ENCODE measurements at regions not wholly inside any gene's neighbourhood (a gene's known extent, or its start where the extent isn't known, plus 50 kb on each side); places are given as distances from the start of the nearest gene placed in this dataset.
"Not testable (repeated sequence)": the region's sequence is repeated elsewhere in the genome, so short reads cannot be mapped to it uniquely, and the experiment has no call there.

- DNase-seq (ENCODE audit: extremely low spot score, unreplicated experiment): no peak
- H3K27me3 Mint-ChIP-seq: no peaks in the 10 kb centered on the region
These were observed 106.7 kb downstream of the RAP2A start for GRCh38 chr13:97540696-97541095.

GRCh38 chr13:97542102-97542685, 108.2 kb downstream of the RAP2A start:
- Mint-ChIP-seq H3K36me3 (no peaks in the 10 kb centered on the region), H3K4me3 (no peak overlapping the region), H3K27ac (no peak overlapping the region), H3K27me3 (peaks cover 3% of the 10 kb centered on the region), H3K4me1 (ENCODE audit: unreplicated experiment) (no peaks in the 10 kb centered on the region), H3K9me3 (no peaks in the 10 kb centered on the region)
- DNase-seq (ENCODE audit: extremely low spot score, unreplicated experiment): no peak
- TF ChIP-seq, protein P1, sequence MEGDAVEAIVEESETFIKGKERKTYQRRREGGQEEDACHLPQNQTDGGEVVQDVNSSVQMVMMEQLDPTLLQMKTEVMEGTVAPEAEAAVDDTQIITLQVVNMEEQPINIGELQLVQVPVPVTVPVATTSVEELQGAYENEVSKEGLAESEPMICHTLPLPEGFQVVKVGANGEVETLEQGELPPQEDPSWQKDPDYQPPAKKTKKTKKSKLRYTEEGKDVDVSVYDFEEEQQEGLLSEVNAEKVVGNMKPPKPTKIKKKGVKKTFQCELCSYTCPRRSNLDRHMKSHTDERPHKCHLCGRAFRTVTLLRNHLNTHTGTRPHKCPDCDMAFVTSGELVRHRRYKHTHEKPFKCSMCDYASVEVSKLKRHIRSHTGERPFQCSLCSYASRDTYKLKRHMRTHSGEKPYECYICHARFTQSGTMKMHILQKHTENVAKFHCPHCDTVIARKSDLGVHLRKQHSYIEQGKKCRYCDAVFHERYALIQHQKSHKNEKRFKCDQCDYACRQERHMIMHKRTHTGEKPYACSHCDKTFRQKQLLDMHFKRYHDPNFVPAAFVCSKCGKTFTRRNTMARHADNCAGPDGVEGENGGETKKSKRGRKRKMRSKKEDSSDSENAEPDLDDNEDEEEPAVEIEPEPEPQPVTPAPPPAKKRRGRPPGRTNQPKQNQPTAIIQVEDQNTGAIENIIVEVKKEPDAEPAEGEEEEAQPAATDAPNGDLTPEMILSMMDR (conservative IDR thresholded peaks at IDR 0.05): no peak

More at GRCh38 chr13:97540696-97541095, 106.7 kb downstream of the RAP2A start:
- Mint-ChIP-seq H3K36me3 (no peaks in the 10 kb centered on the region), H3K4me1 (ENCODE audit: unreplicated experiment) (no peaks in the 10 kb centered on the region), H3K9me3 (no peaks in the 10 kb centered on the region), H3K4me3 (no peak overlapping the region), H3K27ac (no peak overlapping the region)
- TF ChIP-seq, protein P1 (conservative IDR thresholded peaks at IDR 0.05): no peak

GRCh38 chr13:97544031-97544765, 110.2 kb downstream of the RAP2A start:
- peaks cover 3% of the 10 kb centered on the region for H3K27me3 Mint-ChIP-seq
- H3K27ac Mint-ChIP-seq: no peak overlapping the region
- DNase-seq (ENCODE audit: extremely low spot score, unreplicated experiment): no peak
- no peaks in the 10 kb centered on the region for H3K9me3 Mint-ChIP-seq
- no peak overlapping the region for H3K4me3 Mint-ChIP-seq
- peaks cover 9% of the 10 kb centered on the region for H3K4me1 Mint-ChIP-seq (ENCODE audit: unreplicated experiment)
- no peaks in the 10 kb centered on the region for H3K36me3 Mint-ChIP-seq
- TF ChIP-seq, protein P1 (conservative IDR thresholded peaks at IDR 0.05): no peak

GRCh38 chr13:97544971-97545499, 111.1 kb downstream of the RAP2A start:
- peaks cover 12% of the 10 kb centered on the region for H3K4me1 Mint-ChIP-seq (ENCODE audit: unreplicated experiment)
- not testable (repeated sequence) for H3K9me3 Mint-ChIP-seq; DNase-seq (ENCODE audit: extremely low spot score, unreplicated experiment); H3K36me3 Mint-ChIP-seq; H3K27me3 Mint-ChIP-seq; H3K27ac Mint-ChIP-seq; H3K4me3 Mint-ChIP-seq

DNA sequence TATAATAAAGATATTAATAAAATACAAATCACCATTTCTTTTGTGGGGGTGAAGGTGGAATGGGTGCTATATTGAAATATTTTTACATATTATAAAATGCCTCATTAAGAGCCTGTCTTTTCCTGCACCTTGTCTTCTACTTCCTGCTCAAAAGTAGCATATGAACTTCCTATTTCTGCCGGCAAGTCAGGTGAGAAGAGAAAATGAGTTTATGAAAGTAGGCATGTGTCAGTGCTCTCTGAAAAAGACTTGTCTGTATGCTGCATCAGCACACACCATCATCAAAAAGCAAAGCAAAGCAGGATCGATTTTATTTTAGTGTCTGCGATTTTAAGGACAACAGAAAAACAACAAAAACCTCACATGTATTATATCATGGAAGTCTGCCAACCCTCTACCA, 114.2 kb downstream of the RAP2A start:
- H3K9me3 Mint-ChIP-seq: no peaks in the 10 kb centered on the region
- peaks cover 12% of the 10 kb centered on the region for H3K4me1 Mint-ChIP-seq (ENCODE audit: unreplicated experiment)
- TF ChIP-seq, protein P1 (conservative IDR thresholded peaks at IDR 0.05): no peak
- H3K27me3 Mint-ChIP-seq: peaks cover 3% of the 10 kb centered on the region
- H3K27ac Mint-ChIP-seq: no peak overlapping the region
- no peak overlapping the region for H3K4me3 Mint-ChIP-seq
- H3K36me3 Mint-ChIP-seq: no peaks in the 10 kb centered on the region
- no peak for DNase-seq (ENCODE audit: extremely low spot score, unreplicated experiment)

GRCh38 chr13:97548711-97549110, 114.7 kb downstream of the RAP2A start:
- H3K36me3 Mint-ChIP-seq: no peaks in the 10 kb centered on the region
- TF ChIP-seq, protein P1 (conservative IDR thresholded peaks at IDR 0.05): no peak
- peaks cover 3% of the 10 kb centered on the region for H3K27me3 Mint-ChIP-seq
- peaks cover 17% of the 10 kb centered on the region for H3K4me1 Mint-ChIP-seq (ENCODE audit: unreplicated experiment)
- no peaks in the 10 kb centered on the region for H3K9me3 Mint-ChIP-seq
- no peak overlapping the region for H3K27ac Mint-ChIP-seq
- DNase-seq (ENCODE audit: extremely low spot score, unreplicated experiment): no peak
- H3K4me3 Mint-ChIP-seq: no peak overlapping the region

Measured in type B pancreatic cell (in vitro differentiated cells).